K562 (cell line): ENCODE measurements at regions not wholly inside any gene's neighbourhood (a gene's known extent, or its start where the extent isn't known, plus 50 kb on each side); places are given as distances from the start of the nearest gene placed in this dataset.

ENCODE experiments used
- ATAC-seq: fragments of 200-7000 bp; cut with Tn5 transposase; 3 replicates; pipeline ENCODE4 v1.9.1; 2020; ENCODE audit warnings: moderate library complexity
- BruUV-seq: library from RNA; stranded (reverse); fragments of 400-500 nt; replicated peaks from 2 replicates; lab custom pipeline; 2021; lab: Mats Ljungman, UMichigan
- CTCF ChIA-PET: fragments of 300-600 bp; formaldehyde crosslinking; extraction: SDS; loops from one replicate; lab custom pipeline; 2021; ENCODE audit warnings: low intra/inter-chr PET ratio; lab: Yijun Ruan, JAX
- POLR2A ChIA-PET: fragments of 300-600, 350-650 bp; sonication (Branson Sonifier 250); formaldehyde crosslinking; extraction: SDS; loops from one replicate; lab custom pipeline; 2021; ENCODE audit warnings: antibody characterized with exemption, inconsistent platforms; lab: Yijun Ruan, JAX
- DNase-seq, 4 experiments: peaks; one replicate each; pipeline versions ENCODE4 v3.0.0 to v3.0.0-alpha.2; 2011 to 2018; ENCODE audit warnings: low spot score in 3 of 4, mixed read lengths in 3 of 4; ENCODE audit errors: extremely low read depth in 1 of 4
- FAIRE-seq: peaks from 2 replicates; lab custom pipeline; 2011; peaks lifted over from hg19 to GRCh38; lab: Jason Lieb, UNC
- H2AFZ ChIP-seq: 2 replicates; pipeline ENCODE4 v1.6.0; 2011; ENCODE audit warnings: low read depth, low read length, control low read depth, inconsistent platforms
- H3K27ac ChIP-seq: fragments of 200-600 bp; 3 replicates; pipeline ENCODE4 v1.8.0; 2011; ENCODE audit warnings: low read depth, mild to moderate bottlenecking, control low read depth, inconsistent platforms, low read length, moderate library complexity, mixed read lengths; ENCODE audit errors: extremely low read depth
- H3K27me3 ChIP-seq, 2 experiments: fragments of 300-600 bp in 1 of 2; 2 replicates in 1 of 2; 3 replicates in 1 of 2; pipeline versions ENCODE4 v1.6.0 to v1.8.0; 2011; ENCODE audit warnings: inconsistent platforms in 2 of 2, low read length in 2 of 2, mild to moderate bottlenecking in 1 of 2, mixed read lengths in 1 of 2, moderate library complexity in 1 of 2; ENCODE audit not compliant: control insufficient read depth in 2 of 2, insufficient read depth in 2 of 2
- H3K36me3 ChIP-seq: fragments of 300-600 bp; 3 replicates; pipeline ENCODE4 v1.8.0; 2011; ENCODE audit warnings: mild to moderate bottlenecking, low read length, inconsistent platforms; ENCODE audit not compliant: control insufficient read depth, insufficient read depth
- H3K4me1 ChIP-seq, 2 experiments: fragments of 200-600 bp in 1 of 2; replicated peaks in 1 of 2; 2 replicates in 1 of 2; 3 replicates in 1 of 2; pipeline versions ENCODE4 v1.5.1 to v1.8.0; 2011; ENCODE audit warnings: inconsistent platforms in 2 of 2, low read length in 2 of 2, mild to moderate bottlenecking in 1 of 2, mixed read lengths in 1 of 2, moderate library complexity in 1 of 2; ENCODE audit not compliant: control insufficient read depth in 2 of 2, insufficient read depth in 2 of 2
- H3K4me2 ChIP-seq: 2 replicates; pipeline ENCODE4 v1.6.1; 2011; ENCODE audit warnings: low read length, control low read depth, inconsistent platforms, mixed read lengths; ENCODE audit not compliant: insufficient read depth
- H3K4me3 ChIP-seq: fragments of 200-600 bp; sonication (generic), shearing (Covaris generic); 2 replicates; pipeline ENCODE4 v1.5.1; 2016; ENCODE audit warnings: control low read depth, inconsistent platforms
- H3K79me2 ChIP-seq: fragments of 200-600 bp; 3 replicates; pipeline ENCODE4 v1.8.0; 2011; ENCODE audit warnings: low read length, inconsistent platforms; ENCODE audit not compliant: control insufficient read depth, insufficient read depth
- H3K9ac ChIP-seq, 2 experiments: 2 replicates each; pipeline versions ENCODE4 v1.6.0 to v1.6.1; 2011; ENCODE audit warnings: low read depth in 2 of 2, low read length in 2 of 2, control low read depth in 1 of 2, inconsistent platforms in 1 of 2, mild to moderate bottlenecking in 1 of 2, mixed read lengths in 1 of 2; ENCODE audit not compliant: insufficient read depth in 1 of 2
- H3K9me1 ChIP-seq: one replicate; pipeline ENCODE4 v1.6.0; 2011; ENCODE audit warnings: inconsistent platforms, mild to moderate bottlenecking, low read length, moderate library complexity; ENCODE audit not compliant: control insufficient read depth, insufficient read depth
- H3K9me3 ChIP-seq: replicated peaks from 2 replicates; pipeline ENCODE4 v1.5.1; 2011; ENCODE audit warnings: low read depth, low read length, inconsistent platforms; ENCODE audit not compliant: control insufficient read depth, insufficient read depth
- H4K20me1 ChIP-seq: replicated peaks from 2 replicates; pipeline ENCODE4 v1.6.1; 2011; ENCODE audit warnings: low read length, inconsistent platforms, mixed read lengths; ENCODE audit not compliant: control insufficient read depth, insufficient read depth
- BRD9 ChIP-seq: fragments of 450-650 bp; IDR thresholded peaks from 2 replicates; pipeline ENCODE4 v1.6.1; 2018; ENCODE audit warnings: low read depth; ENCODE audit not compliant: partially characterized antibody
- CGGBP1 ChIP-seq: fragments of 250-450 bp; sonication (Bioruptor Pico); IDR thresholded peaks from 2 replicates; pipeline ENCODE4 v1.9.0; 2021; ENCODE audit warnings: mild to moderate bottlenecking
- GMEB1 ChIP-seq: fragments of 250-450 bp; sonication (Bioruptor Pico); IDR thresholded peaks from 2 replicates; pipeline ENCODE4 v1.4.0; 2020; ENCODE audit warnings: mild to moderate bottlenecking
- KAT7 ChIP-seq: sonication (generic); formaldehyde crosslinking; IDR thresholded peaks from 2 replicates; pipeline ENCODE4 v1.8.0; 2022; ENCODE audit warnings: missing genetic modification reagents, mild to moderate bottlenecking, borderline replicate concordance
- NR3C1 ChIP-seq: sonication (generic); formaldehyde crosslinking; IDR thresholded peaks from 2 replicates; pipeline ENCODE4 v1.8.1; 2022; ENCODE audit warnings: missing genetic modification reagents
- PHF20 ChIP-seq: fragments of 450-650 bp; IDR thresholded peaks from 2 replicates; pipeline ENCODE4 v1.6.1; 2018; ENCODE audit not compliant: partially characterized antibody
- POLR3A ChIP-seq: IDR thresholded peaks from 2 replicates; pipeline ENCODE4 v1.6.1; 2011; ENCODE audit warnings: borderline replicate concordance, mild to moderate bottlenecking, moderate library complexity; ENCODE audit not compliant: insufficient read length, insufficient read depth; ENCODE audit errors: extremely low read depth
- TEAD4 ChIP-seq, 2 experiments: sonication (generic) in 1 of 2; formaldehyde crosslinking in 1 of 2; IDR thresholded peaks; 2 replicates each; pipeline versions ENCODE4 v1.6.1 to v1.8.0; 2012 to 2022; ENCODE audit warnings: borderline replicate concordance in 1 of 2, inconsistent platforms in 1 of 2, low read length in 1 of 2, mild to moderate bottlenecking in 1 of 2, missing genetic modification reagents in 1 of 2
- ZBTB9 ChIP-seq: fragments of 450-650 bp; formaldehyde crosslinking; IDR thresholded peaks from 2 replicates; pipeline ENCODE4 v1.4.0; 2020; ENCODE audit warnings: mild to moderate bottlenecking, moderate library complexity
- ZFP1 ChIP-seq: fragments of 450-650 bp; formaldehyde crosslinking; IDR thresholded peaks from 2 replicates; pipeline ENCODE4 v1.4.0; 2020; ENCODE audit warnings: mild to moderate bottlenecking, mixed read lengths
- ZNF133 ChIP-seq: fragments of 250-450 bp; sonication (Bioruptor Pico); IDR thresholded peaks from 2 replicates; pipeline ENCODE4 v1.4.0; 2020; ENCODE audit warnings: mild to moderate bottlenecking
- ZNF707 ChIP-seq: fragments of 250-450 bp; sonication (Bioruptor Pico); conservative IDR thresholded peaks from 2 replicates; pipeline ENCODE4 v1.8.0; 2022; ENCODE audit warnings: inconsistent platforms, mild to moderate bottlenecking, moderate library complexity
- ZNF79 ChIP-seq: fragments of 250-450 bp; sonication (Bioruptor Pico); IDR thresholded peaks from 2 replicates; pipeline ENCODE4 v1.4.0; 2020; ENCODE audit warnings: low read depth, mild to moderate bottlenecking, moderate library complexity
- WGBS: fragments of 100-300 bp; shearing (Covaris generic); methylation state at CpG from one replicate; pipeline ENCODE4 v1.1.6; 2016; ENCODE audit warnings: low coverage, mixed read lengths; ENCODE audit not compliant: insufficient coverage; ENCODE audit errors: missing lambda C conversion rate; 5-methylcytosine and 5-hydroxymethylcytosine counted together
- in situ Hi-C: fragments of 300-500 bp; cut with MboI; formaldehyde crosslinking; loops from 4 replicates; pipeline ENCODE4 v1.15.0; 2018; ENCODE audit warnings: inconsistent platforms, mixed read lengths
- intact Hi-C: fragments of 100-400 bp; cut with micrococcal nuclease; formaldehyde crosslinking; loops from 2 replicates; pipeline ENCODE4 v1.14.2; 2022

GRCh38 chr4:82260632-82261031 is 113.2 kb downstream of the HNRNPD start:
- Histone ChIP-seq H3K4me3 (no peak overlapping the region), H4K20me1 (no peaks in the 10 kb centered on the region), H3K27me3 (no peaks in the 10 kb centered on the region), H3K9ac (no peak overlapping the region), H3K9me3 (no peaks in the 10 kb centered on the region), H3K27ac (no peak overlapping the region), H3K36me3 (no peaks in the 10 kb centered on the region), H3K79me2 (no peaks in the 10 kb centered on the region), H3K9me1 (no peaks in the 10 kb centered on the region), H3K4me2 (no peak overlapping the region), H2AFZ (no peak overlapping the region), H3K4me1 (no peaks in the 10 kb centered on the region)
- no peak for TF ChIP-seq KAT7 (CRISPR knock-in tag)
- no peak for FAIRE-seq
- in situ Hi-C loops (no loop called here), intact Hi-C loops (no loop called here)
- ChIA-PET POLR2A (no interaction called here), CTCF (no interaction called here)
- no peak for ATAC-seq
- no TSS peak for BruUV-seq
- no peak for DNase-seq

GRCh38 chr4:82256718-82257117 is 117.1 kb downstream of the HNRNPD start:
- 0% methylated on average over 2 of the region's 2 CpGs for WGBS
- CTCF ChIA-PET = no interaction called here
- intact Hi-C loops = no loop called here
- Histone ChIP-seq H3K9me3 (no peaks in the 10 kb centered on the region), H3K27me3 (no peaks in the 10 kb centered on the region), H3K4me2 (no peak overlapping the region), H3K4me1 (no peaks in the 10 kb centered on the region), H2AFZ (no peak overlapping the region), H3K79me2 (no peaks in the 10 kb centered on the region), H4K20me1 (no peaks in the 10 kb centered on the region), H3K9me1 (no peaks in the 10 kb centered on the region), H3K4me3 (no peak overlapping the region), H3K27ac (no peak overlapping the region), H3K9ac (no peak overlapping the region), H3K36me3 (no peaks in the 10 kb centered on the region)
- no TSS peak for BruUV-seq
- no peak for FAIRE-seq
- ATAC-seq = no peak
- in situ Hi-C loops = no loop called here
- POLR2A ChIA-PET = interaction anchor here (0.7 kb wide), 1 partner anchor 441 kb away, joined by 3 read pairs; no protein-coding TSS in a partner anchor
- no peak for DNase-seq
- no peak for TF ChIP-seq ZBTB9
- TF ChIP-seq CGGBP1 (CRISPR knock-in tag) = no peak
- TF ChIP-seq ZNF79 = no peak
- no peak for TF ChIP-seq ZFP1 (CRISPR knock-in tag)
- TF ChIP-seq ZNF133 (CRISPR knock-in tag) = no peak
- no peak for TF ChIP-seq NR3C1 (CRISPR knock-in tag)
- no peak for TF ChIP-seq PHF20
- no peak for TF ChIP-seq ZNF707 (CRISPR knock-in tag)
- TF ChIP-seq POLR3A = no peak
- no peak for TF ChIP-seq TEAD4 (IDR thresholded peaks at IDR 0.05; ENCODE audit: low read length)
- TF ChIP-seq TEAD4 (CRISPR knock-in tag; IDR thresholded peaks at IDR 0.05; ENCODE audit: borderline replicate concordance) = no peak
- TF ChIP-seq BRD9 = no peak
- TF ChIP-seq GMEB1 (CRISPR knock-in tag) = no peak
